HepG2 (cell line): ENCODE measurements at regions not wholly inside any gene's neighbourhood (a gene's known extent, or its start where the extent isn't known, plus 50 kb on each side); places are given as distances from the start of the nearest gene placed in this dataset.

Source experiments
- ATAC-seq: fragments of 200-7000 bp; cut with Tn5 transposase; 3 replicates; pipeline ENCODE4 v1.9.1; 2020; ENCODE audit warnings: mild to moderate bottlenecking, moderate library complexity
- BruUV-seq: library from RNA; stranded (reverse); fragments of 400-500 nt; replicated peaks from 2 replicates; lab custom pipeline; 2021; lab: Mats Ljungman, UMichigan
- CTCF ChIA-PET: fragments of 300-600 bp; formaldehyde crosslinking; extraction: SDS; loops from one replicate; lab custom pipeline; 2021; ENCODE audit warnings: low total read pairs, inconsistent platforms, low intra/inter-chr PET ratio; lab: Yijun Ruan, JAX
- POLR2A ChIA-PET: fragments of 350-600 bp; sonication (Branson Sonifier 250); formaldehyde crosslinking; loops from one replicate; lab custom pipeline; 2020; ENCODE audit warnings: antibody characterized with exemption, inconsistent platforms; lab: Yijun Ruan, JAX
- DNase-seq: peaks from one replicate; pipeline ENCODE4 v3.0.0-alpha.2; 2015; ENCODE audit warnings: low spot score
- FAIRE-seq: peaks from 3 replicates; lab custom pipeline; 2011; peaks lifted over from hg19 to GRCh38; lab: Jason Lieb, UNC
- H2AFZ ChIP-seq: one replicate; pipeline ENCODE4 v1.6.1; 2011; ENCODE audit warnings: low read length, inconsistent platforms
- H3K27ac ChIP-seq: fragments of 300-600 bp; 3 replicates; pipeline ENCODE4 v1.8.0; 2011; ENCODE audit warnings: mixed run types, mild to moderate bottlenecking, mixed read lengths, low read length, inconsistent platforms; ENCODE audit not compliant: insufficient read depth; ENCODE audit errors: extremely low read length
- H3K27me3 ChIP-seq, 2 experiments: fragments of 200-600 bp in 1 of 2; 2 replicates in 1 of 2; 3 replicates in 1 of 2; pipeline versions ENCODE4 v1.6.0 to v1.8.0; 2011; ENCODE audit warnings: low read length in 2 of 2, mild to moderate bottlenecking in 2 of 2, moderate library complexity in 2 of 2, inconsistent platforms in 1 of 2; ENCODE audit not compliant: insufficient read depth in 2 of 2, control insufficient read depth in 1 of 2
- H3K36me3 ChIP-seq, 2 experiments: fragments of 200-600 bp in 1 of 2; replicated peaks in 1 of 2; 2 replicates in 1 of 2; 3 replicates in 1 of 2; pipeline versions ENCODE4 v1.5.1 to v1.8.0; 2011; ENCODE audit warnings: low read length in 2 of 2, inconsistent platforms in 1 of 2; ENCODE audit not compliant: insufficient read depth in 2 of 2, control insufficient read depth in 1 of 2
- H3K4me1 ChIP-seq: 2 replicates; pipeline ENCODE4 v1.5.1; 2012; ENCODE audit warnings: low read length, inconsistent platforms; ENCODE audit not compliant: insufficient read depth
- H3K4me2 ChIP-seq: 2 replicates; pipeline ENCODE4 v1.6.0; 2011; ENCODE audit warnings: low read depth, low read length, inconsistent platforms
- H3K4me3 ChIP-seq, 3 experiments: fragments of 200-600 bp in 1 of 3; sonication (generic), shearing (Covaris generic) in 1 of 3; replicated peaks in 1 of 3; 2 replicates each; pipeline ENCODE4 v1.5.1; 2011 to 2016; ENCODE audit warnings: low read length in 3 of 3, inconsistent platforms in 2 of 3, low read depth in 2 of 3, mild to moderate bottlenecking in 2 of 3, control low read depth in 1 of 3, mixed read lengths in 1 of 3; ENCODE audit not compliant: insufficient read depth in 1 of 3
- H3K79me2 ChIP-seq: one replicate; pipeline ENCODE4 v1.6.1; 2011; ENCODE audit warnings: low read length, inconsistent platforms; ENCODE audit not compliant: insufficient read depth
- H3K9ac ChIP-seq: 2 replicates; pipeline ENCODE4 v1.6.0; 2011; ENCODE audit warnings: mild to moderate bottlenecking, low read depth, low read length, inconsistent platforms; ENCODE audit not compliant: insufficient read depth
- H3K9me3 ChIP-seq: 2 replicates; pipeline ENCODE4 v1.5.1; 2012; ENCODE audit warnings: mild to moderate bottlenecking, low read length
- H4K20me1 ChIP-seq: 2 replicates; pipeline ENCODE4 v1.6.0; 2011; ENCODE audit warnings: inconsistent platforms, mild to moderate bottlenecking, low read length, moderate library complexity; ENCODE audit not compliant: insufficient read depth
- ETV5 ChIP-seq: IDR thresholded peaks from 2 replicates; pipeline ENCODE4 v1.6.1; 2018; ENCODE audit warnings: missing biosample characterization, missing genetic modification reagents, inconsistent platforms, borderline replicate concordance
- MATR3 ChIP-seq: sonication (generic); formaldehyde crosslinking; IDR thresholded peaks from 2 replicates; pipeline ENCODE4 v1.4.0; 2020; ENCODE audit warnings: missing genetic modification reagents
- NBN ChIP-seq: fragments of 450-650 bp; conservative IDR thresholded peaks from 2 replicates; pipeline ENCODE4 v1.6.1; 2017
- NCOR1 ChIP-seq: fragments of 200-600 bp; sonication (generic); IDR thresholded peaks from 2 replicates; pipeline ENCODE4 v1.7.0; 2017; ENCODE audit warnings: antibody characterized with exemption, low read length, borderline replicate concordance
- NR3C1 ChIP-seq: sonication (generic); formaldehyde crosslinking; IDR thresholded peaks from 2 replicates; pipeline ENCODE4 v1.4.0; 2020; ENCODE audit warnings: missing genetic modification reagents
- SETDB1 ChIP-seq: sonication (generic); formaldehyde crosslinking; IDR thresholded peaks from 2 replicates; pipeline ENCODE4 v1.5.1; 2020; ENCODE audit warnings: missing genetic modification reagents, mild to moderate bottlenecking, borderline replicate concordance
- ZNF256 ChIP-seq: sonication (generic); formaldehyde crosslinking; conservative IDR thresholded peaks from 2 replicates; pipeline ENCODE4 v1.4.0; 2020; ENCODE audit warnings: missing genetic modification reagents
- ZNF83 ChIP-seq: sonication (generic); formaldehyde crosslinking; IDR thresholded peaks from 2 replicates; pipeline ENCODE4 v1.4.0; 2020; ENCODE audit warnings: missing genetic modification reagents, mild to moderate bottlenecking, borderline replicate concordance
- ZNF878 ChIP-seq: sonication (generic); formaldehyde crosslinking; IDR thresholded peaks from 2 replicates; pipeline ENCODE4 v1.8.1; 2023; ENCODE audit warnings: mild to moderate bottlenecking, missing genetic modification reagents, moderate library complexity
- WGBS: methylation state at CpG from one replicate; pipeline ENCODE4 v1.1.6; 2017; ENCODE audit warnings: low lambda C conversion rate; 5-methylcytosine and 5-hydroxymethylcytosine counted together
- in situ Hi-C: cut with HindIII; loops from 2 replicates; pipeline ENCODE4 v1.10.0; 2017; ENCODE audit warnings: low pct_unique_long_range_greater_than_20kb; ENCODE audit not compliant: extremely low pct_ligation_motif_present
- intact Hi-C: fragments of 100-400 bp; cut with micrococcal nuclease; formaldehyde crosslinking; loops from one replicate; pipeline ENCODE4 v1.10.0; 2022; ENCODE audit not compliant: unreplicated experiment
- TF ChIP-seq, protein P1 (sequence below): sonication (generic); formaldehyde crosslinking; IDR thresholded peaks from 2 replicates; pipeline ENCODE4 v1.5.1; 2020; ENCODE audit warnings: mild to moderate bottlenecking, missing genetic modification reagents, moderate library complexity
- TF ChIP-seq, protein P2 (sequence below): sonication (generic); formaldehyde crosslinking; IDR thresholded peaks from 2 replicates; pipeline ENCODE4 v1.8.1; 2022; ENCODE audit warnings: mild to moderate bottlenecking, missing genetic modification reagents
- TF ChIP-seq, protein P3 (sequence below): sonication (generic); formaldehyde crosslinking; IDR thresholded peaks from 2 replicates; pipeline ENCODE4 v1.9.0; 2022; ENCODE audit warnings: low read depth, missing genetic modification reagents
- TF ChIP-seq, protein P4 (sequence below): sonication (generic); formaldehyde crosslinking; IDR thresholded peaks from 2 replicates; pipeline ENCODE4 v1.9.0; 2021; ENCODE audit warnings: missing genetic modification reagents, borderline replicate concordance

DNA sequence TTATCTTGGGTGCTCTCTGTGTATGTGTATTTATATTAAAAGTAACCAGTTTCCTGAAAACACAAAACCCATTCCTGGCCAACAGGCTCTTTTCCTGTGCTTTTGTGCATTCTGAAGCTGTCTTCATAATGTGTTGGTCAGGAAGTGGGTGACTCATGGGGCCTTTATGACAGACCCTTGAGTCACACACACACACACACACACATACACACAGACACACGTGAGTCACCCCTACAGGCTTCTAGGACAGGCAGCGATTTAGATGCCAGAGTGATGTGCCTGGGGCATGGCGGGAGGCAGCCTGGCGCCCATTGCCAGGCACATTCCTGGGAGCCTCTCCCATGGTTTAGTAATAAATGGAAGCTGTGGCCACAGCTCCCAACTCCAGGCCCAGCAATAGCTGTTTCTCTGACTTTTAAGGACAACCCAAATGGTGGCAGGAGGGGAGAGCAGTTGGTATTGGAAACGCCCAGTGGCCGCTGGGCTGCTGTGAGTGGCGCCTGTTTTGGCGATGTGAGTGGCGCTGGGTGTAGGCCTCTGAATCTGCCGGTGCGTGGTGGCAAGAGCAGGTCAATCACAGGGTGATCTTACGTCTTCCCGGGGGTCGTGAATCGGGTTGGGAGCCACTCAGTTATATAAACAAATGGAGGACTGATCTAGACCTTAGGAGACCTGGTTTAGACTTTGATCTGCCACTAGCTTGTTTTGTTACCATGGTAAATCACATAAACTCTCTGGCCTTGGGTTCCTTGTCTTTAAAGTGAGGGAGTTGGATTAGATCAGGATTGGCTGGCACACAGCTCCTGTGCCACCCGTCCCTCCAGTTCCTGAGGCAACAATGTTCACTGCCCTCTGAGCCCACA, 150.7 kb upstream of the DLX2 start (continued):
- TF ChIP-seq, protein P1, sequence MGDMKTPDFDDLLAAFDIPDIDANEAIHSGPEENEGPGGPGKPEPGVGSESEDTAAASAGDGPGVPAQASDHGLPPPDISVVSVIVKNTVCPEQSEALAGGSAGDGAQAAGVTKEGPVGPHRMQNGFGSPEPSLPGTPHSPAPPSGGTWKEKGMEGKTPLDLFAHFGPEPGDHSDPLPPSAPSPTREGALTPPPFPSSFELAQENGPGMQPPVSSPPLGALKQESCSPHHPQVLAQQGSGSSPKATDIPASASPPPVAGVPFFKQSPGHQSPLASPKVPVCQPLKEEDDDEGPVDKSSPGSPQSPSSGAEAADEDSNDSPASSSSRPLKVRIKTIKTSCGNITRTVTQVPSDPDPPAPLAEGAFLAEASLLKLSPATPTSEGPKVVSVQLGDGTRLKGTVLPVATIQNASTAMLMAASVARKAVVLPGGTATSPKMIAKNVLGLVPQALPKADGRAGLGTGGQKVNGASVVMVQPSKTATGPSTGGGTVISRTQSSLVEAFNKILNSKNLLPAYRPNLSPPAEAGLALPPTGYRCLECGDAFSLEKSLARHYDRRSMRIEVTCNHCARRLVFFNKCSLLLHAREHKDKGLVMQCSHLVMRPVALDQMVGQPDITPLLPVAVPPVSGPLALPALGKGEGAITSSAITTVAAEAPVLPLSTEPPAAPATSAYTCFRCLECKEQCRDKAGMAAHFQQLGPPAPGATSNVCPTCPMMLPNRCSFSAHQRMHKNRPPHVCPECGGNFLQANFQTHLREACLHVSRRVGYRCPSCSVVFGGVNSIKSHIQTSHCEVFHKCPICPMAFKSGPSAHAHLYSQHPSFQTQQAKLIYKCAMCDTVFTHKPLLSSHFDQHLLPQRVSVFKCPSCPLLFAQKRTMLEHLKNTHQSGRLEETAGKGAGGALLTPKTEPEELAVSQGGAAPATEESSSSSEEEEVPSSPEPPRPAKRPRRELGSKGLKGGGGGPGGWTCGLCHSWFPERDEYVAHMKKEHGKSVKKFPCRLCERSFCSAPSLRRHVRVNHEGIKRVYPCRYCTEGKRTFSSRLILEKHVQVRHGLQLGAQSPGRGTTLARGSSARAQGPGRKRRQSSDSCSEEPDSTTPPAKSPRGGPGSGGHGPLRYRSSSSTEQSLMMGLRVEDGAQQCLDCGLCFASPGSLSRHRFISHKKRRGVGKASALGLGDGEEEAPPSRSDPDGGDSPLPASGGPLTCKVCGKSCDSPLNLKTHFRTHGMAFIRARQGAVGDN: peak; percentile 48; the same call in 1 of the 2 replicates

DNA sequence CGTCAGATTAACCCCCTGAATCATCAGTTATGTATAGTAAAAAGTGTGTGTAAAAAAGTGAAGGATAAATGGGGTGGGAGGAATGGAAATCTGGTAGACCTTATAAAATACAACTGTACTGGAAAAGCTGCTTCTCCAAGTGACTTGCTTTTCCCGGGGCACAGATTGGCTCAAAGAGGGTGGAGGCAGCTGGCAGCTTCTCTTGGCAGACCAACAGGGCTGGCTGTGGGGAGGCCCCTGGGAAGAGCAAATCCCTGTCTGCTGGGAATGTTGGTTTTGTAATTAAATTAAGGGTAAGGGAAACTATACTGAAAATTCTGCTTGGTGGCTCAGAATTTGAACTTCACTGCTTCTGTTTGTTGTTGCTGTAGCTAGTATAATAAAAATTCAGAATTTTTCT, 154.2 kb upstream of the DLX2 start:
- no TSS peak for BruUV-seq
- H3K9ac ChIP-seq: no peak overlapping the region
- no peaks in the 10 kb centered on the region for H4K20me1 ChIP-seq
- no peak for ATAC-seq
- no peaks in the 10 kb centered on the region for H3K36me3 ChIP-seq
- H3K79me2 ChIP-seq: no peaks in the 10 kb centered on the region
- WGBS: 41% methylated on average over 2 of the region's 2 CpGs
- no peak for DNase-seq
- no peak overlapping the region for H3K4me3 ChIP-seq
- H3K9me3 ChIP-seq: no peaks in the 10 kb centered on the region
- ChIA-PET CTCF (no interaction called here), POLR2A (no interaction called here)
- no peak overlapping the region for H3K4me2 ChIP-seq
- no peak overlapping the region for H3K27ac ChIP-seq
- FAIRE-seq: no peak
- no peak overlapping the region for H2AFZ ChIP-seq
- in situ Hi-C loops: no loop called here
- intact Hi-C loops: no loop called here
- peaks cover 0 to 19% of the 10 kb centered on the region in 2 experiments; a peak in 3 of 5 replicates for H3K27me3 ChIP-seq
- peaks cover 27% of the 10 kb centered on the region for H3K4me1 ChIP-seq
- TF ChIP-seq ETV5 (CRISPR knock-in tag) (no peak), NR3C1 (CRISPR knock-in tag) (no peak), NCOR1 (no peak), ZNF878 (CRISPR knock-in tag) (no peak), MATR3 (no peak), SETDB1 (CRISPR knock-in tag) (no peak), ZNF83 (CRISPR knock-in tag) (no peak), NBN (no peak), ZNF256 (CRISPR knock-in tag) (no peak)
- TF ChIP-seq, protein P2, sequence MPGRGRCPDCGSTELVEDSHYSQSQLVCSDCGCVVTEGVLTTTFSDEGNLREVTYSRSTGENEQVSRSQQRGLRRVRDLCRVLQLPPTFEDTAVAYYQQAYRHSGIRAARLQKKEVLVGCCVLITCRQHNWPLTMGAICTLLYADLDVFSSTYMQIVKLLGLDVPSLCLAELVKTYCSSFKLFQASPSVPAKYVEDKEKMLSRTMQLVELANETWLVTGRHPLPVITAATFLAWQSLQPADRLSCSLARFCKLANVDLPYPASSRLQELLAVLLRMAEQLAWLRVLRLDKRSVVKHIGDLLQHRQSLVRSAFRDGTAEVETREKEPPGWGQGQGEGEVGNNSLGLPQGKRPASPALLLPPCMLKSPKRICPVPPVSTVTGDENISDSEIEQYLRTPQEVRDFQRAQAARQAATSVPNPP (CRISPR knock-in tag): no peak
- TF ChIP-seq, protein P3, sequence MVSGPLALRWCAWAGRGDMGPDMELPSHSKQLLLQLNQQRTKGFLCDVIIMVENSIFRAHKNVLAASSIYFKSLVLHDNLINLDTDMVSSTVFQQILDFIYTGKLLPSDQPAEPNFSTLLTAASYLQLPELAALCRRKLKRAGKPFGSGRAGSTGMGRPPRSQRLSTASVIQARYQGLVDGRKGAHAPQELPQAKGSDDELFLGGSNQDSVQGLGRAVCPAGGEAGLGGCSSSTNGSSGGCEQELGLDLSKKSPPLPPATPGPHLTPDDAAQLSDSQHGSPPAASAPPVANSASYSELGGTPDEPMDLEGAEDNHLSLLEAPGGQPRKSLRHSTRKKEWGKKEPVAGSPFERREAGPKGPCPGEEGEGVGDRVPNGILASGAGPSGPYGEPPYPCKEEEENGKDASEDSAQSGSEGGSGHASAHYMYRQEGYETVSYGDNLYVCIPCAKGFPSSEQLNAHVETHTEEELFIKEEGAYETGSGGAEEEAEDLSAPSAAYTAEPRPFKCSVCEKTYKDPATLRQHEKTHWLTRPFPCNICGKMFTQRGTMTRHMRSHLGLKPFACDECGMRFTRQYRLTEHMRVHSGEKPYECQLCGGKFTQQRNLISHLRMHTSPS (CRISPR knock-in tag): no peak
- TF ChIP-seq, protein P4, sequence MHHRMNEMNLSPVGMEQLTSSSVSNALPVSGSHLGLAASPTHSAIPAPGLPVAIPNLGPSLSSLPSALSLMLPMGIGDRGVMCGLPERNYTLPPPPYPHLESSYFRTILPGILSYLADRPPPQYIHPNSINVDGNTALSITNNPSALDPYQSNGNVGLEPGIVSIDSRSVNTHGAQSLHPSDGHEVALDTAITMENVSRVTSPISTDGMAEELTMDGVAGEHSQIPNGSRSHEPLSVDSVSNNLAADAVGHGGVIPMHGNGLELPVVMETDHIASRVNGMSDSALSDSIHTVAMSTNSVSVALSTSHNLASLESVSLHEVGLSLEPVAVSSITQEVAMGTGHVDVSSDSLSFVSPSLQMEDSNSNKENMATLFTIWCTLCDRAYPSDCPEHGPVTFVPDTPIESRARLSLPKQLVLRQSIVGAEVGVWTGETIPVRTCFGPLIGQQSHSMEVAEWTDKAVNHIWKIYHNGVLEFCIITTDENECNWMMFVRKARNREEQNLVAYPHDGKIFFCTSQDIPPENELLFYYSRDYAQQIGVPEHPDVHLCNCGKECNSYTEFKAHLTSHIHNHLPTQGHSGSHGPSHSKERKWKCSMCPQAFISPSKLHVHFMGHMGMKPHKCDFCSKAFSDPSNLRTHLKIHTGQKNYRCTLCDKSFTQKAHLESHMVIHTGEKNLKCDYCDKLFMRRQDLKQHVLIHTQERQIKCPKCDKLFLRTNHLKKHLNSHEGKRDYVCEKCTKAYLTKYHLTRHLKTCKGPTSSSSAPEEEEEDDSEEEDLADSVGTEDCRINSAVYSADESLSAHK (CRISPR knock-in tag): no peak
